Ovary (tissue), 3 donors: ENCODE measurements at regions not wholly inside any gene's neighbourhood (a gene's known extent, or its start where the extent isn't known, plus 50 kb on each side); places are given as distances from the start of the nearest gene placed in this dataset.
"Not testable (repeated sequence)": the region's sequence is repeated elsewhere in the genome, so short reads cannot be mapped to it uniquely, and the experiment has no call there.

ENCODE experiments used
- EP300 ChIP-seq: sonication (generic); formaldehyde crosslinking; IDR thresholded peaks from one replicate; pipeline ENCODE4 v1.6.1; 2017; ENCODE audit warnings: antibody characterized with exemption
- POLR2A ChIP-seq: fragments of 450-650 bp; IDR thresholded peaks from one replicate; pipeline ENCODE4 v1.6.1; 2017; ENCODE audit warnings: antibody characterized with exemption, mild to moderate bottlenecking, moderate library complexity
- TF ChIP-seq, protein P1 (sequence below), 3 donors: fragments of 450-650 bp in 2 of 3; fragments of 200-600 bp in 1 of 3; IDR thresholded peaks; one replicate each; pipeline versions ENCODE4 v1.5.1 to v1.8.0; 2016 to 2022; ENCODE audit warnings: antibody characterized with exemption in 3 of 3, mild to moderate bottlenecking in 1 of 3
- donor health status: DM: no; HTN: no; CAD: no.

GRCh38 chr15:20221063-20221462 is 320.5 kb downstream of the GOLGA6L6 start:
- TF ChIP-seq, protein P1, sequence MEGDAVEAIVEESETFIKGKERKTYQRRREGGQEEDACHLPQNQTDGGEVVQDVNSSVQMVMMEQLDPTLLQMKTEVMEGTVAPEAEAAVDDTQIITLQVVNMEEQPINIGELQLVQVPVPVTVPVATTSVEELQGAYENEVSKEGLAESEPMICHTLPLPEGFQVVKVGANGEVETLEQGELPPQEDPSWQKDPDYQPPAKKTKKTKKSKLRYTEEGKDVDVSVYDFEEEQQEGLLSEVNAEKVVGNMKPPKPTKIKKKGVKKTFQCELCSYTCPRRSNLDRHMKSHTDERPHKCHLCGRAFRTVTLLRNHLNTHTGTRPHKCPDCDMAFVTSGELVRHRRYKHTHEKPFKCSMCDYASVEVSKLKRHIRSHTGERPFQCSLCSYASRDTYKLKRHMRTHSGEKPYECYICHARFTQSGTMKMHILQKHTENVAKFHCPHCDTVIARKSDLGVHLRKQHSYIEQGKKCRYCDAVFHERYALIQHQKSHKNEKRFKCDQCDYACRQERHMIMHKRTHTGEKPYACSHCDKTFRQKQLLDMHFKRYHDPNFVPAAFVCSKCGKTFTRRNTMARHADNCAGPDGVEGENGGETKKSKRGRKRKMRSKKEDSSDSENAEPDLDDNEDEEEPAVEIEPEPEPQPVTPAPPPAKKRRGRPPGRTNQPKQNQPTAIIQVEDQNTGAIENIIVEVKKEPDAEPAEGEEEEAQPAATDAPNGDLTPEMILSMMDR (IDR thresholded peaks at IDR 0.05), result not testable (repeated sequence)
- not testable (repeated sequence) for TF ChIP-seq POLR2A, EP300
